PFSK-1 (cell line): ENCODE measurements at regions not wholly inside any gene's neighbourhood (a gene's known extent, or its start where the extent isn't known, plus 50 kb on each side); places are given as distances from the start of the nearest gene placed in this dataset.

ENCODE experiments used
- FOXP2 ChIP-seq: optimal IDR thresholded peaks from 2 replicates; pipeline ENCODE3; 2011; ENCODE audit warnings: borderline replicate concordance, control low read depth, inconsistent platforms; ENCODE audit not compliant: insufficient read depth; ENCODE audit errors: extremely low read length, extremely low read depth
- POLR2AphosphoS5 ChIP-seq: IDR thresholded peaks from 2 replicates; pipeline ENCODE4 v1.6.1; 2012; ENCODE audit warnings: low read depth, mild to moderate bottlenecking, control low read depth, low read length, moderate library complexity
- SIN3A ChIP-seq: IDR thresholded peaks from 2 replicates; pipeline ENCODE4 v1.6.1; 2012; ENCODE audit warnings: mild to moderate bottlenecking, low read length, moderate library complexity, borderline replicate concordance; ENCODE audit not compliant: insufficient read depth
- TAF1 ChIP-seq: IDR thresholded peaks from 2 replicates; pipeline ENCODE4 v1.6.1; 2012; ENCODE audit warnings: low read length, control low read depth, borderline replicate concordance; ENCODE audit not compliant: insufficient read depth
- TF ChIP-seq, protein P1 (sequence below), 2 experiments: IDR thresholded peaks; 2 replicates each; pipeline versions ENCODE4 v1.6.1 to v1.8.0; 2011 to 2012; ENCODE audit warnings: low read depth in 2 of 2, low read length in 2 of 2, control low read depth in 1 of 2, inconsistent platforms in 1 of 2, mild to moderate bottlenecking in 1 of 2, moderate library complexity in 1 of 2; ENCODE audit not compliant: insufficient read depth in 1 of 2

DNA sequence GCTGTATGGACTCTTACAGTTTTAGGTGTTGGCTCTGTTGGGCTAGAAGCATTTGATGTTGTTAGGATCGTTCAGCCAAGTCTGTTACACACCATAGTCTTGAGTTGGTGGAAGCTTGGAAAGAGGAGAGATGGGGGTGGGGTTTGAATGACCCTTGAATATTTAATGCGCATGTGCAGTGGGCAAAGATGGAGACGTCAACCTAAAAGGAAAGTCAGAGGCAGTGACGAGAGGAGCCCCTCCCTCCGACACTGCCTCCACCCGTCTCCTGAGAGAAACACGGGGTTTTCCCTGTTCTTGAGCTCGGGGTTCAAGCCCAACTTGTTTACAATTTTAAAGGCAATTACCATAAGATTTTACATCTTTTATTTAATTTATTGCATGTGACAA lies 311.4 kb downstream of the SHQ1 start:
- TF ChIP-seq POLR2AphosphoS5 = no peak
- no peak for TF ChIP-seq FOXP2
- TF ChIP-seq, protein P1, sequence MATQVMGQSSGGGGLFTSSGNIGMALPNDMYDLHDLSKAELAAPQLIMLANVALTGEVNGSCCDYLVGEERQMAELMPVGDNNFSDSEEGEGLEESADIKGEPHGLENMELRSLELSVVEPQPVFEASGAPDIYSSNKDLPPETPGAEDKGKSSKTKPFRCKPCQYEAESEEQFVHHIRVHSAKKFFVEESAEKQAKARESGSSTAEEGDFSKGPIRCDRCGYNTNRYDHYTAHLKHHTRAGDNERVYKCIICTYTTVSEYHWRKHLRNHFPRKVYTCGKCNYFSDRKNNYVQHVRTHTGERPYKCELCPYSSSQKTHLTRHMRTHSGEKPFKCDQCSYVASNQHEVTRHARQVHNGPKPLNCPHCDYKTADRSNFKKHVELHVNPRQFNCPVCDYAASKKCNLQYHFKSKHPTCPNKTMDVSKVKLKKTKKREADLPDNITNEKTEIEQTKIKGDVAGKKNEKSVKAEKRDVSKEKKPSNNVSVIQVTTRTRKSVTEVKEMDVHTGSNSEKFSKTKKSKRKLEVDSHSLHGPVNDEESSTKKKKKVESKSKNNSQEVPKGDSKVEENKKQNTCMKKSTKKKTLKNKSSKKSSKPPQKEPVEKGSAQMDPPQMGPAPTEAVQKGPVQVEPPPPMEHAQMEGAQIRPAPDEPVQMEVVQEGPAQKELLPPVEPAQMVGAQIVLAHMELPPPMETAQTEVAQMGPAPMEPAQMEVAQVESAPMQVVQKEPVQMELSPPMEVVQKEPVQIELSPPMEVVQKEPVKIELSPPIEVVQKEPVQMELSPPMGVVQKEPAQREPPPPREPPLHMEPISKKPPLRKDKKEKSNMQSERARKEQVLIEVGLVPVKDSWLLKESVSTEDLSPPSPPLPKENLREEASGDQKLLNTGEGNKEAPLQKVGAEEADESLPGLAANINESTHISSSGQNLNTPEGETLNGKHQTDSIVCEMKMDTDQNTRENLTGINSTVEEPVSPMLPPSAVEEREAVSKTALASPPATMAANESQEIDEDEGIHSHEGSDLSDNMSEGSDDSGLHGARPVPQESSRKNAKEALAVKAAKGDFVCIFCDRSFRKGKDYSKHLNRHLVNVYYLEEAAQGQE (IDR thresholded peaks at IDR 0.05; ENCODE audit: insufficient read depth in 1 of 2, low read depth in 2 of 2, low read length in 2 of 2) = no peak
- TF ChIP-seq SIN3A = no peak
- TF ChIP-seq TAF1 = no peak

DNA sequence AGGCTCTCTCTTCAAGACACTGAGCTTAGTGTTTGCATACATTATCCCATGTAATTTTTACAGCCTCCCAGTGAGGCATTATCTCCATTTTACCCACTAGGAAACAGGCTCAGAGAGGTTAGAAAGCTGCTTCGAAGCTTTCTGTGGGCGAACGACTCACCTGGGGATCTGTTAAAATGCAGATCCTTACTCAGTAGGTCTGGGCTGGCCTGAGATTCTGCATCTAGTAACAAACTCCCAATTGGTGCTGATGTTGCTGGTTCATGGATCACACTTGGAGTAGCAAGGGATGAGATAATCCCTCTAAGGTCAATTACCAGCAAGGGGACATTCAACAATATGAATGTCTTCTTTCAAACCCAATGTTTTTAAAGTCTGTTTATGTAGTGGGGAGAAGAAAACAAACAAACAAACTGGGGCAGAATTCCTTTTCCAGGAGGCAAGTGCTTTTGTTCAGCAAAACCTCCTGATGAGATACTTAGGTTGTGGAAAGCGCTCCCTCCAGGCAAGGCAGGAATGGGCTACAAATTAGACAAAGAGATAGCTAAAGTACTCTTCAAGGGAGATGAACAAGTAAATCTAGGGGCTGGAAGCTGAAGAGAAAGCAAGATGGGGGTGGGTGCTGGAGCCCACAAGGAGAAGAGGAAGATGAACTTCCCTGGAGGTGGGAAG lies 311.9 kb downstream of the SHQ1 start:
- TF ChIP-seq FOXP2 (no peak), SIN3A (no peak), POLR2AphosphoS5 (no peak), TAF1 (no peak)
- TF ChIP-seq, protein P1 (IDR thresholded peaks at IDR 0.05; ENCODE audit: insufficient read depth in 1 of 2, low read depth in 2 of 2, low read length in 2 of 2) = no peak

DNA sequence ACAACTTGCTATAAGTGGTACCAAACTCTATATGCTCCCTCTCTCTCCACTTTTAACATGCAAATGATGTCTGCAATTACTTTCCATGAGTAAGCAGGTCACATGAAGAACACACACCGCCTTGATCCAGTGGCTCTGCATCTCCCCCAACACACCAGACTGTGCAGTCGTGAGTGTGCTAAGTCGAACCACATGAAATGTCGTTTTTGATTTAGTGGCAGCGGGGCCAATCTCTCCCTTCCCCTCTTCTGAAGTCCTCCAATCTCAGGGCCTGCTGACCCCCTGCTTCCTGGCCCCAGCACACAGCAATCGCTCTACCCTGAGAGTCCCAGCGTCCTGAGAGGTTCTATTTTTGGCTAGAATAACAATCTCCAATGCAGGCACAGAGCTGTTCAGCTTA lies 312.5 kb downstream of the SHQ1 start:
- TF ChIP-seq, protein P1 (IDR thresholded peaks at IDR 0.05; ENCODE audit: insufficient read depth in 1 of 2, low read depth in 2 of 2, low read length in 2 of 2) = no peak
- TF ChIP-seq SIN3A = no peak
- no peak for TF ChIP-seq POLR2AphosphoS5
- TF ChIP-seq TAF1 = no peak
- TF ChIP-seq FOXP2 = no peak

DNA sequence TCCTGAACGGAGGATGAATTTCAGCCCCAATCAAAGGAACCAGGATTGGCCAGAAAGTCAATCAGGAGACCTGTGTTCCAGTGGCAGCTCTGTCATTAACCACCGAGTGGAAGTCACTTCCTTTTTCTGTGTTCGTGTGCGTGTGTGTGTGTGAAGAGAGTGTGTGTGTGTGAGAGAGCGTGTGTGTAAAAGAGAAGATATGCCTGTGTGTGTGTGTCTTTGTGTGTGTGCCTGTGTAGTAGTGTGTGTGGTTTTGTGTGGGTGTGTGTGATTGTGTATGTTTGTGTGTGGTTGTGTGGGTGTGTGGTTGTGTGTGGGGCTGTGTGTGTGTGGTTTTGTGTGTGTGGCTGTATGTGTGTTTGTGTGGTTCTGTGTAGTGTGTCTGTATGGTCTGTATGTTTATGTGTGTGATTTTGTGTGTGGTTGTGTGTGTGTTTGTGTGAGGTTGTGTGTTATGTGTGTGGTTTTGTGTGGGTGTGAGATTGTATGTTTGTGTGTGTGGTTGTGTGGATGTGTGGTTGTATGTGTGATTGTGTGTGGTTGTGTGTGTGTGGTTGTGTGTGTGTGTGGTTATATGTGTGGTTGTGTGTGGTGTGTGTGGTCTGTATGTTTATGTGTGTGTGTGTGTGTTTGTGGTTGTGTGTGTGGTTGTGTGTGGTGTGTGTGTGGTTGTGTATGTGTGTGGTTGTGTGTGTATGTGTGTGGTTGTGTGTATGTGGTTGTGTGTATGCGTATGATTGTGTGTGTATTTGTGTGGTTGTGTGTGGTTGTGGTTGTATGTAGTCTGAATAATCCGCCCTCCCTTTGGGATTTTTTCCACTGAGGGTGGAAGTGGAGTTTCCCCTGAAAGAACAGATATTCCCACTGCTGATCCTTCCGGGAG lies 314.4 kb downstream of the SHQ1 start:
- TF ChIP-seq FOXP2 = no peak

DNA sequence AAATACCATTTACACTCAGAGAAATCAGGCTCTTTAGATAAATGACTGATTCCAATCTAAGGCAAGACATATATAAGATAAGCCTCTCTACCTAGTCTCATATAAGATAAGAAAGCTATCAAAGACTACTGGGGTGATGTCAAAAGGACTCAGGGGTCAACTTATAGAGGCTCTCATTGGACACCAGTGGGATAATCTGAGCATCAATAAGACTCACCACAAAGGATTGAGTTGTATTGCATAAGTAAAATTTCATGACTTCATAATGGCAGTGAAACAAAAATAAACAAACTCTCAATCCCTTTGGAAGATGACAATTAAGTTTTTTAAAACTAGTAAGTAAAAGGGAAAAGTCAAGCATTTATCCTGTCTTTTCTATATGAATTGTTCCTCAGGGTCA lies 317.8 kb downstream of the SHQ1 start:
- TF ChIP-seq SIN3A (no peak), TAF1 (no peak), POLR2AphosphoS5 (no peak), FOXP2 (no peak)
- TF ChIP-seq, protein P1 (IDR thresholded peaks at IDR 0.05; ENCODE audit: insufficient read depth in 1 of 2, low read depth in 2 of 2, low read length in 2 of 2) = no peak
